Activated CD4-positive, alpha-beta T cell treated with anti-CD3 and anti-CD28 coated beads, Interleukin-2, Interleukin-4, amounts not matched to agents 100 ng/mL and 50 ng/mL, durations not matched to agents 16 hours and 8 hours (primary cell): ENCODE measurements at regions not wholly inside any gene's neighbourhood (a gene's known extent, or its start where the extent isn't known, plus 50 kb on each side); places are given as distances from the start of the nearest gene placed in this dataset.
"Not testable (repeated sequence)": the region's sequence is repeated elsewhere in the genome, so short reads cannot be mapped to it uniquely, and the experiment has no call there.

Source experiments
- DNase-seq: peaks from one replicate; pipeline ENCODE4 v3.0.0-alpha.2; 2020; ENCODE audit warnings: low spot score

DNA sequence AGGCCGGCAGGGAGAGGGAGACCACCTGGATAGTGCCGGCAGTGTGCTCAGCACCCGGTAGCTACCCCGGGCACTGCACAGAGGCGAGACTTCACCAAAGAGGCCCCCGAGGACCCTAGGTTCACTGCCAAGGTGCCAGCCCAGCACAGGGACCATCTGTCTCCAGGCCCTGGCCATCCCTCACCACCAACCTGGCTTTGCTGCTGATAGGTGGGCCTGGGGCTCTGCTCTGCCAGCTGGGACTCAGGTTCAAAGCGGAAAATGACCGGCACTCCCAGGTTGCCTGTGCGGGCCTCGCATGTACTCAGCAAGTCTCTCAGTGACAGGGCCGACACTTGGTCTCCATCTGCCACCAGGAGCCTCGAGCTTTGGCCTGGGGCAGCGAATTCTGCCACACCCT is 812.2 kb downstream of the BRD1 start:
- DNase-seq = no peak

DNA sequence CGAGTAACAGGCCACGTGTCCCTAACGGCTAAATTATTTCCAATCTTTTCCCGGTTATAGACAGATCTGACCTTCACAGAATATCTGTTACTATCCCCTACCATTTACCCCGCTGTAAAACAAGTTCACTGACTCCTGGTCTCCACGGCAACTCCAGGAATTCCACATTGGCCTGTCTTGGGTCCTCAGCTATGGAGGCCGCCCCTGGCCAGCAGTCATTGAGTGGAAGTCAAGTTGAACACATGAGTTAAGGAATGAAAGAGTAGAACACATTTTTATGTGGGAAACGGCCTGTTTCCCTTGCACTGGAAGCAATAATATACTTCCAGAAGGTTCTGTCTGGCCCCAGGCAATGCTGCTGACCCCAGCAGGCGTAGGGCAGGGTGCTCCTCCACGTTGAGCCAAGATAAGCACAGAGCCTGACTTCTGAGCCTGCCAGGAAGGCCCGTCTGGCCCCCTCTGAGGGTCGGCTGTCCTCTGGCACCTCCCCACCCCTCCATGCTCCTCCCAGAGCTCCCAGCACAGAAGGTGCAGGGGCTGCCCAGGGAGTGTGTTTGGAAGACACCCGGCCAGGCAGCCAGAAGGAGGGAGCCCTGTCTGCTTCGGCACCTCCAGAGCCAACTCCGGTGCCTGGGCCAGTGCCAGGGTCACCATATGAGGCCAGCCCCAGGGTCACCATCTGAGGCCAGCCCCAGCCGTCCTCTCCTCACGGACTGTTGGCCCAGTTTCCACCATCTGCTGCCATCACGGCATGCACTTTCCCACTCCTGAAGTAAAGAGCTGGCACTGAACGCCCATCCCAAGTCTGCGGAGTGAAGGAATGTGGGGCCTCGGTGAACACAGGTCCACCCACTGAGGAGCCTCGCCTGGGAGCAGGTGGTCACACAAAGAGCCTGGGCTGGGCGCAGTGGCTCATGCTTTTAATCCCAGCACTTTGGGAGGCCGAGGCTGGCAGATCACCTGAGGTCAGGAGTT is 813.2 kb downstream of the BRD1 start:
- no peak for DNase-seq

DNA sequence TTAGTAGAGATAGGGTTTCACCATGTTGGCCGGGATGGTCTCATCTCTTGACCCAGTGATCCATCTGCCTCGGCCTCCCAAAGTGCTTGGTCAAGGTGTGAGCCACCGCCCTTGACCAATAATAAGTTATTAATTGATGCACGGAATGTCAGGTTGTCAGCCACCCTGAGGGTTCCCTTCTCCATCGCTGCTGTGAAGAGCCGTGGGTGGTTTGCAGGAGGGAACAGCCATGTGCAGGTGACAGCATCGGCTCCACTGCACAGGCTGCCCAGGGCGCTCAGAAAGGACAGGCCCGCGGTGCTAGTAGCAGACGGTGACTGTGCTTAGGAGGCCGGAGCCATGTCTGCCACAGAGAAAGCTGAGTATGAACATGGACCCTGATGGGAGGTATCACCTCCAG is 814.0 kb downstream of the BRD1 start:
- DNase-seq = no peak

DNA sequence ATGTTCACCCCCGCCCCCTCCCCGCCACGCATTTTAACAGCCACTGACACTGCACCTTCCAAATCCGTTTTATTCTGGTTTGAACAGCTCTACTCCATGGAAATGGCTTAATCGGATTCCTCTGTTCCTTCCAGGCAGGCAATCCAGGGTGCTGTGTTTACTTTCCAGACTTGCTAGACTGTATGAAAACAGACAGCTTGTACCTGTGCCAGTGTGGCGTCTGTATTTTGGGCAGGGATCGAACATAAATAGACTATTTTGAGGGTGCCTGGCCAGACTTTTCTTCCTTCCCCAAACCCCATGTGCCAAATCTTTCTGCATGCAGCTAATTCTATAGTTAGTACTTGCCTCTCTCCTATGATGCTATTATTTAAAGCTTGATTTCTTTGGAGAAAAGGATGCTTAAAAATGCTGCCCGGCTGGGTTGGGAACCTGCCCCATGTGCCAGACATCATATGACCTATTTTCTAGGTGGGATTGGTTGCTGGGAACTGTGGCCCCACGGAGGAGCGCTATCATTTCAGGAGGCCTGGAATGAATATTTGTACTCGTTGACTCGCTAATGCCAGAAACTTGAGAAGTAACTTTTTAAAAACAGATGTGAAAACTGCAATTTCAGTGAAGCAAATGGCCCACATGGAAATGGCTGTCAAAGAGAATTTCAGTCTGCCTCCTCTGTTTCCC is 814.8 kb downstream of the BRD1 start:
- DNase-seq = no peak

DNA sequence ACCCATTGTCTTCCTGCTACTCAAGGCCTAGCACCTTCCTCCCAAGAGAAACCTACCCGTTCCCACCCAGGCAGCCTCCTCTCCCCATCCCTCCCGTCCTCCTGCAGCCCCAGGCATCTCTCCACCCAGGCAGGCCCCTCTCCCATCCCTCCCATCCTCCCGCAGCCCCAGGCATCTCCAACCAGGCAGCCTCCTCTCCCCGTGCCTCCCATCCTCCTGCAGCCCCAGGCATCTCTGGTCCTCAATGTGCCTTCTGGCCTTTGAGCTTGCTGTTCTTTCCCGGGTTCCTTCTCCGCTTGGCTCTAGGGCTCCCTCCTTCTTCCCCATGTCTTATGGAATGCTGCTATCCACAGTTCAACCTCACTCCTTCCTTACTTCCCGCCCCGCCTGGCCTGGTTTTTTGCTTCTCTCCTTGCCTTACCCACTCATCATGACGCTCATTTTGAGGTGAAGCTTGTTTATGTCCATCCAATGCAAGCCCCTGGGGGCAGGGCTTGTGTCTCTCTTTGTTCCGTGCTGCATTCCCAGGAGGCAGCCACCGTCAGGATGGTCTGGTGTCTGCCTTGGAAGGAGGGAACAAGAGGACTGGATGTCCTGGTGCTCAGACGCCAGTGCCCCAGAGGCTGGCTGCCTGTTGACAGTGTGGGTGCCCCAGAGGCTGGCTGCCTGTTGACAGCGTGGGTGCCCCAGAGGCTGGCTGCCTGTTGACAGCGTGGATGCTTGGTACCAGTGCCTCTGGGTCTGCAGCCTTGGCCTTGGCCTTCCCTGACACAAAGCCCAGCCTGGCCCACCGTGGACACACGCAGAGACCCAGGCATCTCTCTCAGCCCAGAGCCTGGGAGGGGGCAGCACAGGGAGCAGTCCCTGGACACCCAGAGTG is 815.7 kb downstream of the BRD1 start:
- DNase-seq = no peak

DNA sequence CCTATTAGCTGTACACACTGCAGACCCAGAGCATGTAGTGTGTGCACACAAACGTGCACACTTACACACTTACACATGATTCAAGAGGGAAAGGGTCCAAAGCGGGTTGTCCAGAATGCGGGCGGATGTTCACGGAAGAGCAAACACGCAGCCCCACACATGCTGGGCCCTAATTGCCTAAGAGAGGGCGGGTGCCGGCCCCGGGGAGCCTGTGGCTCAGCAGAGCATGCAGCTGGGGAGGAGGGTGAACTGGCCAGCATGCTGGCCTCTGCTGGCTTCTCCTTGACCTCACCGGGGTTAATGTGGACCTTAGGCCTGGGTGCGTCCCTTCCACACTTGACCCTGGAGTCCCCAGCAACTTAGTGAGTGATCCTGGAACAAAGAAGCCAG is 816.3 kb downstream of the BRD1 start:
- no peak for DNase-seq

DNA sequence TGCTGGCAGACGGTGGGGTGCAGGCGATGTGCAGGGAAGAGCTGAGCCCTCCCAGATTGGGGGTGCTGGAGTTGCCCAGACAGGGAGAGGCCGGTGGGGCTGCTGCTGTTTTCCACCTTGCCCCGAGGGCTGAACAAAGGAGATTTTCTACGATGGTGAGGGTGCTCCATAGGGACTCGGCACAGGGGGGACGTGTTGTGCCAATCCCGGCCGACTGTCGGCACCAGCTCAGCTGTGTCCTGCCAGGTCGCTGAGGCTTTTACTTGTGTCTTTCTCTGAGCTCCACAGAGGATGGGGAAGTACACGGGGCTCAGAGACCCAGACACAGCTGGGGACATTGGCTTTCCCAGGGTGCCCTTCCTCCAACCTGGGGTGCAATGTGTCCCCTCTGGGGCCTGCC is 816.8 kb downstream of the BRD1 start:
- no peak for DNase-seq

DNA sequence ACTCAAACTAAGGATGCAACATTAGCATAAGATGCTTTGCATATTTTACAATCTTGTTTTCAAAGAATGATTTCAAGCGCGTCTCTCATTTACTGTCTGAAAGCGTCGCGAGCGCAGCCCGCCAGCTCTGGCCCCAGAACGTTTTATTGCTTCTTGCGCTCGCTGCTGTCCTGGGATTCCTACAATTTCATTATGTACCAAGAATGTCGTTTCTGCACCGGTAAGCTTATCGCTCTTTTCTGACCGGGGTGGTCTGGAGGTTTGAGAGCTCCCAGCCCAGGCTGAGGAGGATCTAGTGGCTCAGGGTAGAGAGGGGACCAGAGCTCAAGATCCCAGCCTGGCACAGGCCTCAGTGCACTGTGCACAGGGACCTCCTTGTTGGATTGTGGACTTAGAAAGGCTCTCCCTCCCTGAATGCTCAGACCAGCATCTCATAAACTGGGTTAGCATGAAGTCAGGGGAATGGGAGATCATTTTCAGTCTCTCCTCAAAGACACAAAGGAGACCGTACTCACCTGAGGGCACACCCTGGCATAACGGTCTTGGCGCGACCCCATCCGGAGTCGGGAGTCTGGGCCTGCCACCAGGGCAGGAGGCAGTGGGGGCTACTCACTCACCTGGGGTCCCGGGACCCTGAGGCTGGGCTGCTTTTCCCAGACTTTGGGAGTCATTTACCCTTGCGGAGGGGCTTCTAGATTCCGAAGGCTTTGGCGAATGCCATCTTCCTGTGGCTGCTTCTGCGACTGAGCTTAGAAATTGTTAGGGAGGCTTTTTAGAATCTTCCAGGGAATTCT is 817.4 kb downstream of the BRD1 start:
- DNase-seq = no peak

DNA sequence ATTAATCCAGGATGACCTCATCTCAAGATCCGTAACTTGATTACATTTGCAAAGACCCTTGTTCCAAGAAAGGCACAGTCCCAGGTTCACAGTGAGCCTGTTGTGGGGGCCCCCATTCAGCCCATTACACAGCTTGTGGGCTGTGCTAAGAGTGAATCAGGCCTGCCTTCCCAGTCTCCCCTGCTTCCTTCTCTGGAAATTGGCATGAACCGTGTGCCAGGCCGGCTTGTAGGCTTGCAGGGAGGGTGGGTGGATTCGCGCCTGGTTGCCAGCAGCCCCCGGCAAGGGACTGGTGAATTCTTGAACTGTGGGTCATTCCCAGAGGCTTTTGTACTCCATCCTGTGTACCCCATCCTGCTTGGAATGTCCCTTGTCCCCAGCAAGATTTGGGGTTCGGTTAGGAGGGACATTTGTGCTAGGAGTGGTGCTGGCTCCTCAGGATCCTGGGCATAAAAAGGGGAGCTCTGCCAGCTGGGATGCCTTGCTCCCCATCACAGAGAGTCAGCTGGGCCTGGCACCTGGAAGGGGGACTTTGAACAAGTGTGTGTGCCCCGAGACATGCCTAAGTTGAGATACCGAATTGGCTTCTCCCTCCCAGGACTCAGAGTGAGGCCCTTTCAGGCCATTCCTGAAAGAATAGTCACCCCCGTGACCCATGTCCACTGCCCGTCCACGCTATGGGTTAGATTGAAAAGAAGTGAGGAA is 818.2 kb downstream of the BRD1 start:
- DNase-seq = no peak

DNA sequence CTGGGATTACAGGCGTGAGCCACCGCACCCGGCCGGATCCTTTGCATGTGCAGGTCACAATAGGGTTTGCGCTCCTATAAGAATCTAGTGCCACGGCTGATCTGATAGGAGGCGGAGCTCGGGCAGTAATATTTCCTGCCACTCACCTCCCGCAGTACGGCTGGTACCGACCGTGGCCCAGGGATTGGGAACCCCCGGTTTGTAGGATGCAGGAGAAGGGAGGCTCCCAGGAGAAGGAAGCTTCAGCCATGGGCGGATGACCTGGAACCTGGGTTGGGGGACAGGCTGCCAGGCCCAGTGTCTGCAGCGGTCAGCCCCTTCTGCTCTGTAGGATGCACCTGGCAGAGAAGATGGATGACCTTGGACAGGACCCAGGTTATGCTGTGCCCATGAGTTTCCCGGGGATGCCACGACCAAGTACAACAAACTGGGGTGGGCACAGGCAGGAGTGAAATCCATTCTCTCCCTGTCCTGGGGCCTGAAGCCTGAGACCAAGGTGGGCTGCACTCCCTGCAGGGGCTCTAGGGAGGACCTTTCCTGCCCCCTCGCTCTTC is 818.9 kb downstream of the BRD1 start:
- DNase-seq = no peak

DNA sequence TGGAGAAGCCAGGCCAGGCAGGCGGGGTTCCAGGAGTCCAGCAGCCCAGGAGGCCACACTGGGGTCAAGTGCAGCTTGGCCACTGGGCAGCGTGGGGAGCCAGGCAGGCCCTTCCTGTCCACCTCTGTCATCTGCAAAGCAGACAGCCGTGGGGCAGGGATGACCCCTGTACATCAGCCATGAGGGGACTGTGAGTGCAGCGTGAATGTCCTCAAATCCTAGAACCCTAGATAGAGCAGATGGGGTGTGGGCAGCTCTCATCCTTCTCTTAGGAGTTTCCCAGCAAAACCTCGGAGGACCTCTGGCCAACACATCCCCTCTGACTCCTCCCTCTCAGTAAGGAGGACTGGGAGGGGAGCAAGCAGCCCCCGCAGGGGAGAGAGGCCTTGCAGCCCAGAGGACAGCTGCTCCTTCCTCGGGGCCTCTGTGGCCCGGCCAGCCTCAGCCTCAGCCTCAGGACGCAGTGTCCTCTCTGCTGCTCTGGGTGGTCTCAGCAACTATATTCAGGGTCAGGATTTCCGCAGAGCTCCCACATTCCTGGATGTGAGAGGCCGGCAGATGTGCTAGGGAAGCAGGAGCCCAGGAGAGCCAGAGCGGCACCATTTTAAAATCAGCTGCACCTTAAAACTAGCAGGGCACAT is 820.5 kb downstream of the BRD1 start:
- no peak for DNase-seq

DNA sequence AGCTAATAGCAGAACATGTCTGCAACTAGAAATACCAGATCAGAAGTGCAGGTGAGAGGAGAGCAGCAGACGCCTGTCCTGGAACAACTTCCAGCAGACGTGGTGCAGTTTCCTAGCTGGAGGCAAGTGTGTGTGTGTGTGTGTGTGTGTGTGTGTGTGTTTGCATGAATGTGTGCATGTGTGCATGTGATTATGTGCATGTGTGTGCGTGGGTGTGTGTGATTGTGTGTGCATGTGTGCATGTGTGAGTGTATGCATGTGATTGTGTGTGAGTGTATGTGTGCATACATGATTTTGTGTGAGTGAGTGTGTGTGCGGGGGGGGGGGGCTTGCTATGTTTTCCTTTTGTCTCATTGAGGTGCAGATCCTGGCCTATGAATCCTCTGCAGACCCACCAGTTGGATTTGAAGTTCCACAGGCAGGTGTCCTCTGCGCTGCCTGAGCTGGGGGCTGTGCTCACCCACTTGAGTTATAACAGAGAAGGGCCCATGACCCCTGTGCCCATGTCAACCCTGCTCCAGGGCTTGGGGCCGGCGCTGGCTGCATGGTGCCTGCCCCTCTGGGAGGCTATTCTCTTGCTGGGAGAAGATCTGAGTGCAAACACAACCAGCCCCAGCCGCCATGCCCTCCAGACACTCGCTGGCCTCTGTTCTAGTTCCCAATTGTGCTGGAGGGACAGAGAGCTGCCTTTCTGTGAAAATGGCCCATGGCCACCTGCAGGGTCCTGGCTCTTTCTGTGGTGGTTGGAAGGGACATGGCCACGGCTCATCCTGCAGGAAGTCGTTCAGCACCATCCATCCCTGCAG is 821.3 kb downstream of the BRD1 start:
- DNase-seq = no peak

DNA sequence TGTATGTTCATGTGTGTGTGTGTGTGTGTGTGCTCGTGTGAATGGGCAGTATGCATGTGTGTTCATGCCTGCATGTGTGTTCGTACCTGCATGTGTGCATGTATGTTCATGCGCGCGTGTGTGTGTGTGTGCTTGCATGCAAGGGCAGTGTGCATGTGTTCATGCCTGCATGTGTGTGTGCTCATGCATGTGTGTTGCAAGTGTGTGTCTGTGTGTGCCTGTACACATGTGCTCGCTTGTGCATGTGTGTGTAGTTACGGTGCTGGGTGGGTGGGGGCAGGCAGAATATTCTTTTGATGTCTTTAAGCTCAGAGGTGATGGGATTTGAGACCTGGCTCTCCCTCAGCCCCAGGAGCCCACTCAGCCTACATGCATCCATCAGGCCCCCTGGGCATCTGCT is 822.1 kb downstream of the BRD1 start:
- DNase-seq = no peak

DNA sequence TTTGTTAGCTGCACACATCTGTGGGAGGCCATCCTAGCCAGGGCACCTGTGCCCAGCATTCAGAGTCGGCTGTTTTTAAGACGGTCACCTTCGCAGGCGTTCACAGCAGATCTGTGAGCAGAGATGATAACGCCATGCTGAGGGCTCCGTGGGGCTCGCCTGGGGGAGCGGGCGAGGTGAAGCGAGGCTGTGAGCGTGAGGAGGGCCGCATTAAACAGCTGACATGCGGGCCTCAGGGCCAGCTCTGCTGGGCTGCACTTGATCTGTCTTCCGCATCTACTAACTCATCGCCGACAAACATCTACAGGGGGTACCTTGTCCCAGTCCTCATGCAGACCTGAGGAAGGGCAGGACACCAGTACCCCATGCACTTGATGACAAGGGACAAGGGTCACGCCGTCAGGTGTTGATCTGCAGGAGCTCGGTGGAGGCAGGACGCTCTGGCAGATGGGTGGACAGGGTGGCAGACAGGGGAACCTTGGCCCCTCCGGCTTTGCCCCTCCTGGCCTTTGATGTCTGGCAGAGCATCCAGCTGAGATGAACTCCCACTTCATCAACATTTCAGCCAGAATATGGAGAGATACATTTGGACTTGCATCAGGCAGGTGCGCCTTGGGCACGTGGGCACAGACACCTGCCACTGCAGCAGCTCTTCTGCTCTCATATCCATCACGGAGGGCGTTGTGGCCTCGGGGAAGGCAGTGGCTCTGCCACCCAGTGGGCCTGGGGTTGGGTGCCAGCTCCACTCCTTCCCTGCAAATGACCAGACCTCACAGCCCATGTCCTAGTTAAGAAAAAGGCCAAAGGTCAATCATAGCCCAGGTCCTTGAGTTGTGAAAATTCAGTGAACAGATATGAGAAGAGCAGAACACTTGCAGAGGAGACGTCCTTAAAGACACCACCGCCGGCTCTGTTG is 822.9 kb downstream of the BRD1 start:
- DNase-seq = no peak

DNA sequence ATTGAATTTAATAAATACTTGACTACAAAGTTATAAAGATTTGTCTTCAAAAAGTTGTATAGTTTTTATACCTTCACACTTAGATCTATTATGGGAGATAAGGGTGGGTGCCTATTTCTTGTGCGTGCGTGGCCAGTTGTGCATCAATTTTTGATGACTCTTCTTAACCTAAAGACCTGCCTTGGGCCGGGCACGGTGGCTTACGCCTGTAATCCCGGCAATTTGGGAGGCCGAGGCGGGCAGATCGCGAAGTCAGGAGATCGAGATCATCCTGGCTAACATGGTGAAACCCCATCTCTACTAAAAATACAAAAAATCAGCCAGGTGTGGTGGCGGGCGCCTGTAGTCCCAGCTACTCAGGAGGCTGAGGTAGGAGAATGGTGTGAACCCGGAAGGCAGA is 830.1 kb downstream of the BRD1 start:
- not testable (repeated sequence) for DNase-seq

DNA sequence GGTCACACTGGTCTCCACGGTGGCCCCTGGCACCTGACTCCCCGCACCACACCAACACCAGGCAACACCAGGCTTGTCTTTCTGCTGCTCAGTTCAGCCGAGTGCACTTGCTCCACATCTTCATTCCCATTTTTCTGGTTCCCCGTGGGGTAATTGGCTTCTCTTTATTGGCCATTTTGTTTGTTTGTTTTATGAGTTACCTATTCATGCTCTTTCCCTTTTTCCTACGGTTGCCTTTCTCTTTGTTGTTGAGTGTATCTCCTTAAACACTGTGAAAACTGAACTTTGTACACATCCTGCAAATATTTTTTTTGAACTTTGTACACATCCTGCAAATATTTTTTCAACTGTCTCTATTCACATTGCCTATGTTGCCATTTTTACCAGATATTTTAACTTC is 834.0 kb downstream of the BRD1 start:
- no peak for DNase-seq

DNA sequence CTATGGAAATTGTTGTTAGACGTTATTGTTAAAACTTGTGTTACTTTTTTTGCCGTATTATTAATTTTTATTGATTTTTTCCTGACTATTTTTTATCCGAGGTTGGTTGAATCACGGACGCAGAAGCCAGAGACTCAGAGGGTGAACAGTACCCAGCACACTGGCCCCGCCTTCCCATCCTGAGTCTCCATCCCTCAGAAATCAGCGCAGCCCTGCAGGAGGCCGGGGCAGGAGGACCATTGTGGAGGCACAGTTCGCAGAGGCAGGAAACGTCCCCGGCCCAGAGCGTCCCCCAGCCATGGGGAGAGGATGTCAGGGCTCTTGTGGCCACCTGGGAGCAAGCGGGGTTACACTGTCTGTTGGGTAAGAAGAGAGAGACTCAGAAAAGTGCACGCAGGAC is 843.0 kb downstream of the BRD1 start:
- DNase-seq = no peak

DNA sequence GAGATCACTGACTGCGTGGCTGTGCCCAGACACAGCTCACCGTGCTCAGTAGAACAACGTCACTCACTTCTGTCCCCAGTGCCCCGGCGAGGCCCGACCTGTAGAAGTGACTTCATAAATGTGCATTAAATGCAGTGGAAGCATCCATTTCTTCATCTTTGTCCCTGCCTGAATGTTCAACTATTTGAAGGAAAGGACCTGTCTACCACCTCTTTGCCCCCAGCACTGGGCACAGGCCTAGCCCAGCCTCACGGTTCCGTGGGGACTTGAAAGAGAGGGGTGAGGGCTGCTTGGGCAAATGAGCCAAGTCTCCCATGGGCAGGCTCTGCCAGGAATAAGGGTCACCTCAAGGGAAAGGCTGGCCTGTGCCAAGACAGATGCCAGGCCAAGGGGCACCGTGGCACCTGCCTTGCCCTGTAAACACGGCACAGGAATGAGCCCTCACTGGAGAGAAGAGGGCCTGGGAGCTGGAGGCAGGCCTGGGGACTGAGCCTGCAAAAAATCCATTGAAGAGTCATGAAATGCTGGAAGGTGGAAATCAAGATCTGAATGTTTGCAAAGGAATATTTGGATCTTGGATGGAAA is 845.3 kb downstream of the BRD1 start:
- no peak for DNase-seq
